ENCODE measurements at regions not wholly inside any gene's neighbourhood (a gene's known extent, or its start where the extent isn't known, plus 50 kb on each side); places are given as distances from the start of the nearest gene placed in this dataset.
A peak's percentile ranks its signal among the peaks of the same experiment; 100 is the strongest.

DNA sequence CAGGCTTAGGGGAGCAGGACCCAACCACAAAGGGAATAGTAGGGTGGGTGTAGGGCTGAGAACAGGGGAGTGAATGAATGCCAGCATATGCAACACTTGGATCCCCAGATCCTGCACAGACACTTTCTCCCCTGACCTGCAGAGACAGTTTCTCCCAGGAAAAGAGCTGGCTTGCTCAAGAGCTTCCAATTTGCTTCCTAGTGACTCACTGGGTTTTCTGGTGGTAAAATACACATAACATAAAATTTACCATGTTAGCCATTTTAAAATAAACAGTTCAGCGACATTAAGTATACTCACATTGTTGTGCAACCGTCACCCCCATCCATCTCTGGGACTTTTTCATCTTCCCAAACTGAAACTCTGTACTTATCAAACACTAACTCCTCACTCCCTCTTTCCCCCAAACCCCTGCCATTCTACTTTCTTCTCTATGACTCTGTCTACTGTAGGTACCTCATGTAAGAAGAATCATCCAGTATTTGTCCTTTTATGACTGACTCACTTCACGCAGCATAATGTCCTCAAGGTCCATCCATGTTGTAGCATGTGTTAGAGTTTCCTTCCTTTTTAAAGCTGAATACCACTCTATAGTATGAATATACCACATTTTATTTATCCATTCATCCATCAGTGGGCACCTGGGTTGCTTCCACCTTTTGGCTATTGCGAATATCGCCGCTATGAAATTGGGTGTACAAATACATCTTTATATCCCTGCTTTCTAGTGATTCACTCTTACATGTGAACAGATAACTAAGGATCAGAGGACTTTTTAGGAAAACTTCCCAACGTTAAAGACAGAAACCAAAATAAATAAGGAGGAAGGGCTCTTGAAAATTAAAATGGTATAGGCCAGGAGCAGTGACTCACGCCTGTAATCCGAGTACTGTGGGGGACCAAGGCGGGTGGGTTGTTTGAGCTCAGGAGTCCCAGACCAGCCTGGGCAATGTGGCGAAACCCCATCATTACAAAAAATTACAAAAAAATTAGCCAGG, 95.6 kb upstream of the TJP1 start:
- no peaks in the 10 kb centered on the region for H3K36me3 Mint-ChIP-seq
- no peak overlapping the region for H3K4me3 Mint-ChIP-seq
- H3K4me1 Mint-ChIP-seq, result peaks cover 56% of the 10 kb centered on the region
- H3K27me3 Mint-ChIP-seq (ENCODE audit: low read depth), result no peaks in the 10 kb centered on the region; the same call in 1 of the 2 replicates
- ATAC-seq (no peak), DNase-seq (ENCODE audit: low spot score) (no peak)
- POLR2A ChIA-PET, result no interaction called here
- H3K9me3 Mint-ChIP-seq, result no peaks in the 10 kb centered on the region
- TF ChIP-seq ZNF423 (CRISPR knock-in tag; IDR thresholded peaks at IDR 0.05) (no peak), RELA (CRISPR knock-in tag; IDR thresholded peaks at IDR 0.05; ENCODE audit: borderline replicate concordance) (no peak), HMGA2 (CRISPR knock-in tag; IDR thresholded peaks at IDR 0.05) (no peak), FOXP1 (CRISPR knock-in tag; IDR thresholded peaks at IDR 0.05; ENCODE audit: borderline replicate concordance) (no peak), CREB1 (CRISPR knock-in tag; IDR thresholded peaks at IDR 0.05) (no peak), TP53 (CRISPR knock-in tag; IDR thresholded peaks at IDR 0.05) (no peak)
- TF ChIP-seq, protein P1, sequence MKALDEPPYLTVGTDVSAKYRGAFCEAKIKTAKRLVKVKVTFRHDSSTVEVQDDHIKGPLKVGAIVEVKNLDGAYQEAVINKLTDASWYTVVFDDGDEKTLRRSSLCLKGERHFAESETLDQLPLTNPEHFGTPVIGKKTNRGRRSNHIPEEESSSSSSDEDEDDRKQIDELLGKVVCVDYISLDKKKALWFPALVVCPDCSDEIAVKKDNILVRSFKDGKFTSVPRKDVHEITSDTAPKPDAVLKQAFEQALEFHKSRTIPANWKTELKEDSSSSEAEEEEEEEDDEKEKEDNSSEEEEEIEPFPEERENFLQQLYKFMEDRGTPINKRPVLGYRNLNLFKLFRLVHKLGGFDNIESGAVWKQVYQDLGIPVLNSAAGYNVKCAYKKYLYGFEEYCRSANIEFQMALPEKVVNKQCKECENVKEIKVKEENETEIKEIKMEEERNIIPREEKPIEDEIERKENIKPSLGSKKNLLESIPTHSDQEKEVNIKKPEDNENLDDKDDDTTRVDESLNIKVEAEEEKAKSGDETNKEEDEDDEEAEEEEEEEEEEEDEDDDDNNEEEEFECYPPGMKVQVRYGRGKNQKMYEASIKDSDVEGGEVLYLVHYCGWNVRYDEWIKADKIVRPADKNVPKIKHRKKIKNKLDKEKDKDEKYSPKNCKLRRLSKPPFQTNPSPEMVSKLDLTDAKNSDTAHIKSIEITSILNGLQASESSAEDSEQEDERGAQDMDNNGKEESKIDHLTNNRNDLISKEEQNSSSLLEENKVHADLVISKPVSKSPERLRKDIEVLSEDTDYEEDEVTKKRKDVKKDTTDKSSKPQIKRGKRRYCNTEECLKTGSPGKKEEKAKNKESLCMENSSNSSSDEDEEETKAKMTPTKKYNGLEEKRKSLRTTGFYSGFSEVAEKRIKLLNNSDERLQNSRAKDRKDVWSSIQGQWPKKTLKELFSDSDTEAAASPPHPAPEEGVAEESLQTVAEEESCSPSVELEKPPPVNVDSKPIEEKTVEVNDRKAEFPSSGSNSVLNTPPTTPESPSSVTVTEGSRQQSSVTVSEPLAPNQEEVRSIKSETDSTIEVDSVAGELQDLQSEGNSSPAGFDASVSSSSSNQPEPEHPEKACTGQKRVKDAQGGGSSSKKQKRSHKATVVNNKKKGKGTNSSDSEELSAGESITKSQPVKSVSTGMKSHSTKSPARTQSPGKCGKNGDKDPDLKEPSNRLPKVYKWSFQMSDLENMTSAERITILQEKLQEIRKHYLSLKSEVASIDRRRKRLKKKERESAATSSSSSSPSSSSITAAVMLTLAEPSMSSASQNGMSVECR (CRISPR knock-in tag; IDR thresholded peaks at IDR 0.05; ENCODE audit: borderline replicate concordance), result no peak
- TF ChIP-seq, protein P2, sequence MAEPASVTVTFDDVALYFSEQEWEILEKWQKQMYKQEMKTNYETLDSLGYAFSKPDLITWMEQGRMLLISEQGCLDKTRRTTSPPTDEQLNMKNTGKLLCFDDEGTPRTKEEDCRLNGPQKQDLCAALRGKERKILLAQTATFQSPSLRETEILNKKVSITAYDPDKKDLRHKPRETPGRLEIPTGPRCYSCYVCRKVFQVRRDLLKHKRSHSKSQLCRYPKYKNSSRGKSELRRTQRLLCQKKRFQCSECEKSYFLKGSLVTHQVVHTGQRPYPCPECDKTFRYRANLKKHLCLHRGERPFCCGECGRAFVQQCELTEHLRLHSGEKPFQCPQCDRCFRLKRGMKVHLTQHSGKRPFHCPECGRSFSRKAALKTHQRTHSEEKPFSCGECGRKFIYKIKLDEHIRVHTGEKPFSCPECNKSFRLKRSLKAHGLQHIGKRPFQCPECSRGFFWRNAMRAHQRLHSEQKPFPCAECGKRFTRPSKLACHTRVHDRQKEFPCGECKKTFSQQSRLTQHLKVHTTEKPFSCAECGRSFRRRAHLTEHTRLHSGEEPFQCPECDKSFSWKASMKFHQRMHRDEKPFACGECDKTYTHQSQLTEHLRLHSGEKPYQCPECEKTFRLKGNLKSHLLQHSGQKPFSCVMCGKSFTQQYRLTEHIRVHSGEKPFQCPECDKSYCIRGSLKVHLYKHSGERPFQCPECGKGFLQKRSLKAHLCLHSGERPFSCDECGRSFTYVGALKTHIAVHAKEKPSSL (CRISPR knock-in tag; conservative IDR thresholded peaks at IDR 0.05), result no peak
- TF ChIP-seq, protein P3, sequence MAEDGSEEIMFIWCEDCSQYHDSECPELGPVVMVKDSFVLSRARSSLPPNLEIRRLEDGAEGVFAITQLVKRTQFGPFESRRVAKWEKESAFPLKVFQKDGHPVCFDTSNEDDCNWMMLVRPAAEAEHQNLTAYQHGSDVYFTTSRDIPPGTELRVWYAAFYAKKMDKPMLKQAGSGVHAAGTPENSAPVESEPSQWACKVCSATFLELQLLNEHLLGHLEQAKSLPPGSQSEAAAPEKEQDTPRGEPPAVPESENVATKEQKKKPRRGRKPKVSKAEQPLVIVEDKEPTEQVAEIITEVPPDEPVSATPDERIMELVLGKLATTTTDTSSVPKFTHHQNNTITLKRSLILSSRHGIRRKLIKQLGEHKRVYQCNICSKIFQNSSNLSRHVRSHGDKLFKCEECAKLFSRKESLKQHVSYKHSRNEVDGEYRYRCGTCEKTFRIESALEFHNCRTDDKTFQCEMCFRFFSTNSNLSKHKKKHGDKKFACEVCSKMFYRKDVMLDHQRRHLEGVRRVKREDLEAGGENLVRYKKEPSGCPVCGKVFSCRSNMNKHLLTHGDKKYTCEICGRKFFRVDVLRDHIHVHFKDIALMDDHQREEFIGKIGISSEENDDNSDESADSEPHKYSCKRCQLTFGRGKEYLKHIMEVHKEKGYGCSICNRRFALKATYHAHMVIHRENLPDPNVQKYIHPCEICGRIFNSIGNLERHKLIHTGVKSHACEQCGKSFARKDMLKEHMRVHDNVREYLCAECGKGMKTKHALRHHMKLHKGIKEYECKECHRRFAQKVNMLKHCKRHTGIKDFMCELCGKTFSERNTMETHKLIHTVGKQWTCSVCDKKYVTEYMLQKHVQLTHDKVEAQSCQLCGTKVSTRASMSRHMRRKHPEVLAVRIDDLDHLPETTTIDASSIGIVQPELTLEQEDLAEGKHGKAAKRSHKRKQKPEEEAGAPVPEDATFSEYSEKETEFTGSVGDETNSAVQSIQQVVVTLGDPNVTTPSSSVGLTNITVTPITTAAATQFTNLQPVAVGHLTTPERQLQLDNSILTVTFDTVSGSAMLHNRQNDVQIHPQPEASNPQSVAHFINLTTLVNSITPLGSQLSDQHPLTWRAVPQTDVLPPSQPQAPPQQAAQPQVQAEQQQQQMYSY (CRISPR knock-in tag; IDR thresholded peaks at IDR 0.05), result no peak
- H3K27ac Mint-ChIP-seq, result no peak overlapping the region
- CTCF ChIA-PET, result interaction anchor here (2.5 kb wide), 1 partner anchor 8 kb away, joined by 15 read pairs; no protein-coding TSS in a partner anchor

DNA sequence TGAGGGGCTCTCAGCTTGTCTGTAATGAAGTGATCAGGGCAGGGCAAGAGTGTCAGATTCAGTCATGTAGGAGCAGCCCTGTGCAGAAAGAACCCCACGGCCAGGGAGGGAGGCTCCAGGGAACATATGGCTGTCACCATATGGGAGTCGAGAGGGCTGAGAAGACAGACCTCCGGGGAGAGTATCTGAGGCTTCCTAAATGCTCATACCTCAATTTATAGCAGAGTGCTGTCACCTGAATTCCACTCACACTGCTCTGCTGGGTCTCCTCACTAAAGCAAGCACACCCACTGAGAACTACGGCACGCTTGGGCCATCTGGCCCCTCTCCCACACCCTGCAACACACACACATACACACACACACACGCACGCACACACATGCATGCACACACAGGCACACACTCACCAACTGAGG, 92.3 kb upstream of the TJP1 start:
- POLR2A ChIA-PET, result no interaction called here
- CTCF ChIA-PET, result interaction anchor here (2.6 kb wide), 1 partner anchor 11 kb away, joined by 17 read pairs; no protein-coding TSS in a partner anchor
- no peak for DNase-seq (ENCODE audit: low spot score)
- Mint-ChIP-seq H3K9me3 (peaks cover 21% of the 10 kb centered on the region), H3K36me3 (peaks cover 17% of the 10 kb centered on the region), H3K4me3 (no peak overlapping the region), H3K4me1 (peaks cover 32% of the 10 kb centered on the region), H3K27ac (no peak overlapping the region), H3K27me3 (ENCODE audit: low read depth) (no peaks in the 10 kb centered on the region; the same call in 1 of the 2 replicates)
- peak; percentile 44; the same call in 1 of the 2 replicates for ATAC-seq
- TF ChIP-seq NR1H2 (CRISPR knock-in tag; IDR thresholded peaks at IDR 0.05) (no peak), SP1 (CRISPR knock-in tag; conservative IDR thresholded peaks at IDR 0.05) (no peak), TEAD4 (CRISPR knock-in tag; IDR thresholded peaks at IDR 0.05) (no peak), ATF1 (CRISPR knock-in tag; IDR thresholded peaks at IDR 0.05) (no peak)
- TF ChIP-seq, protein P4, sequence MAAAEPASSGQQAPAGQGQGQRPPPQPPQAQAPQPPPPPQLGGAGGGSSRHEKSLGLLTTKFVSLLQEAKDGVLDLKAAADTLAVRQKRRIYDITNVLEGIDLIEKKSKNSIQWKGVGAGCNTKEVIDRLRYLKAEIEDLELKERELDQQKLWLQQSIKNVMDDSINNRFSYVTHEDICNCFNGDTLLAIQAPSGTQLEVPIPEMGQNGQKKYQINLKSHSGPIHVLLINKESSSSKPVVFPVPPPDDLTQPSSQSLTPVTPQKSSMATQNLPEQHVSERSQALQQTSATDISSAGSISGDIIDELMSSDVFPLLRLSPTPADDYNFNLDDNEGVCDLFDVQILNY (CRISPR knock-in tag; IDR thresholded peaks at IDR 0.05), result no peak
- TF ChIP-seq, protein P5, sequence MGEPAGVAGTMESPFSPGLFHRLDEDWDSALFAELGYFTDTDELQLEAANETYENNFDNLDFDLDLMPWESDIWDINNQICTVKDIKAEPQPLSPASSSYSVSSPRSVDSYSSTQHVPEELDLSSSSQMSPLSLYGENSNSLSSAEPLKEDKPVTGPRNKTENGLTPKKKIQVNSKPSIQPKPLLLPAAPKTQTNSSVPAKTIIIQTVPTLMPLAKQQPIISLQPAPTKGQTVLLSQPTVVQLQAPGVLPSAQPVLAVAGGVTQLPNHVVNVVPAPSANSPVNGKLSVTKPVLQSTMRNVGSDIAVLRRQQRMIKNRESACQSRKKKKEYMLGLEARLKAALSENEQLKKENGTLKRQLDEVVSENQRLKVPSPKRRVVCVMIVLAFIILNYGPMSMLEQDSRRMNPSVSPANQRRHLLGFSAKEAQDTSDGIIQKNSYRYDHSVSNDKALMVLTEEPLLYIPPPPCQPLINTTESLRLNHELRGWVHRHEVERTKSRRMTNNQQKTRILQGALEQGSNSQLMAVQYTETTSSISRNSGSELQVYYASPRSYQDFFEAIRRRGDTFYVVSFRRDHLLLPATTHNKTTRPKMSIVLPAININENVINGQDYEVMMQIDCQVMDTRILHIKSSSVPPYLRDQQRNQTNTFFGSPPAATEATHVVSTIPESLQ (CRISPR knock-in tag; IDR thresholded peaks at IDR 0.05), result no peak
- TF ChIP-seq, protein P6, sequence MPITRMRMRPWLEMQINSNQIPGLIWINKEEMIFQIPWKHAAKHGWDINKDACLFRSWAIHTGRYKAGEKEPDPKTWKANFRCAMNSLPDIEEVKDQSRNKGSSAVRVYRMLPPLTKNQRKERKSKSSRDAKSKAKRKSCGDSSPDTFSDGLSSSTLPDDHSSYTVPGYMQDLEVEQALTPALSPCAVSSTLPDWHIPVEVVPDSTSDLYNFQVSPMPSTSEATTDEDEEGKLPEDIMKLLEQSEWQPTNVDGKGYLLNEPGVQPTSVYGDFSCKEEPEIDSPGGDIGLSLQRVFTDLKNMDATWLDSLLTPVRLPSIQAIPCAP (CRISPR knock-in tag; IDR thresholded peaks at IDR 0.05), result no peak
- TF ChIP-seq, protein P7, sequence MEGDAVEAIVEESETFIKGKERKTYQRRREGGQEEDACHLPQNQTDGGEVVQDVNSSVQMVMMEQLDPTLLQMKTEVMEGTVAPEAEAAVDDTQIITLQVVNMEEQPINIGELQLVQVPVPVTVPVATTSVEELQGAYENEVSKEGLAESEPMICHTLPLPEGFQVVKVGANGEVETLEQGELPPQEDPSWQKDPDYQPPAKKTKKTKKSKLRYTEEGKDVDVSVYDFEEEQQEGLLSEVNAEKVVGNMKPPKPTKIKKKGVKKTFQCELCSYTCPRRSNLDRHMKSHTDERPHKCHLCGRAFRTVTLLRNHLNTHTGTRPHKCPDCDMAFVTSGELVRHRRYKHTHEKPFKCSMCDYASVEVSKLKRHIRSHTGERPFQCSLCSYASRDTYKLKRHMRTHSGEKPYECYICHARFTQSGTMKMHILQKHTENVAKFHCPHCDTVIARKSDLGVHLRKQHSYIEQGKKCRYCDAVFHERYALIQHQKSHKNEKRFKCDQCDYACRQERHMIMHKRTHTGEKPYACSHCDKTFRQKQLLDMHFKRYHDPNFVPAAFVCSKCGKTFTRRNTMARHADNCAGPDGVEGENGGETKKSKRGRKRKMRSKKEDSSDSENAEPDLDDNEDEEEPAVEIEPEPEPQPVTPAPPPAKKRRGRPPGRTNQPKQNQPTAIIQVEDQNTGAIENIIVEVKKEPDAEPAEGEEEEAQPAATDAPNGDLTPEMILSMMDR (IDR thresholded peaks at IDR 0.05), result no peak

Data from WTC11 (cell line).